Activated CD8-positive, alpha-beta T cell treated with anti-CD3 and anti-CD28 coated beads, Interleukin-2, amount 10 ng/mL, durations not matched to agents 7 days and 5 days (primary cell): ENCODE measurements at regions not wholly inside any gene's neighbourhood (a gene's known extent, or its start where the extent isn't known, plus 50 kb on each side); places are given as distances from the start of the nearest gene placed in this dataset.
"Not testable (repeated sequence)": the region's sequence is repeated elsewhere in the genome, so short reads cannot be mapped to it uniquely, and the experiment has no call there.

Experiments
- ATAC-seq: fragments of 150-1000 bp; cut with Tn5 transposase; one replicate; pipeline ENCODE4 v1.10.0; 2021; ENCODE audit warnings: moderate library complexity
- CTCF ChIA-PET: fragments of 350-600 bp; sonication (Branson Sonifier 250); formaldehyde crosslinking; loops from one replicate; lab custom pipeline; 2021; ENCODE audit warnings: antibody characterized with exemption; lab: Charles Lee
- POLR2A ChIA-PET: fragments of 350-600 bp; sonication (Branson Sonifier 250); formaldehyde crosslinking; loops from one replicate; lab custom pipeline; 2021; ENCODE audit warnings: antibody characterized with exemption; lab: Charles Lee
- DNase-seq: peaks from one replicate; pipeline ENCODE4 v3.0.0-alpha.2; 2020
- H3K27ac Mint-ChIP-seq: one replicate; pipeline ENCODE4 v1.8.0; 2021; ENCODE audit warnings: mild to moderate bottlenecking, mixed read lengths
- H3K27me3 Mint-ChIP-seq: one replicate; pipeline ENCODE4 v1.8.0; 2021; ENCODE audit warnings: low read depth, mixed read lengths
- H3K36me3 Mint-ChIP-seq: one replicate; pipeline ENCODE4 v1.8.0; 2021; ENCODE audit warnings: low read depth, mixed read lengths
- H3K4me1 Mint-ChIP-seq: one replicate; pipeline ENCODE4 v1.8.0; 2021; ENCODE audit warnings: low read depth, mixed read lengths
- H3K4me3 Mint-ChIP-seq: one replicate; pipeline ENCODE4 v1.8.0; 2021; ENCODE audit warnings: mild to moderate bottlenecking, mixed read lengths
- H3K9me3 Mint-ChIP-seq: one replicate; pipeline ENCODE4 v1.8.0; 2022; ENCODE audit warnings: mixed read lengths; ENCODE audit not compliant: insufficient read depth

GRCh38 chr17:55925440-55925839 is 174.6 kb downstream of the PCTP start:
- Mint-ChIP-seq H3K27ac (no peak overlapping the region), H3K9me3 (peaks cover 5% of the 10 kb centered on the region), H3K4me1 (peaks cover 14% of the 10 kb centered on the region), H3K36me3 (peaks cover 3% of the 10 kb centered on the region), H3K27me3 (no peaks in the 10 kb centered on the region), H3K4me3 (no peak overlapping the region)
- ChIA-PET CTCF (no interaction called here), POLR2A (no interaction called here)
- DNase-seq, result no peak
- no peak for ATAC-seq

GRCh38 chr17:55926276-55926990 is 175.6 kb downstream of the PCTP start:
- Mint-ChIP-seq H3K4me3 (no peak overlapping the region), H3K4me1 (peaks cover 14% of the 10 kb centered on the region), H3K27me3 (no peaks in the 10 kb centered on the region), H3K36me3 (peaks cover 3% of the 10 kb centered on the region), H3K9me3 (peaks cover 5% of the 10 kb centered on the region), H3K27ac (no peak overlapping the region)
- peak; percentile 58 for ATAC-seq
- ChIA-PET POLR2A (no interaction called here), CTCF (no interaction called here)
- peak; percentile 22 for DNase-seq

- ATAC-seq (no peak), DNase-seq (no peak)
- Mint-ChIP-seq H3K4me1 (peaks cover 12% of the 10 kb centered on the region), H3K4me3 (no peak overlapping the region), H3K9me3 (peaks cover 2% of the 10 kb centered on the region), H3K36me3 (peaks cover 2% of the 10 kb centered on the region), H3K27me3 (no peaks in the 10 kb centered on the region), H3K27ac (no peak overlapping the region)
- POLR2A ChIA-PET, result no interaction called here
- CTCF ChIA-PET, result no interaction called here
Measured at GRCh38 chr17:55930291-55930809, 179.5 kb downstream of the PCTP start.

- ATAC-seq (no peak), DNase-seq (no peak)
- no peaks in the 10 kb centered on the region for H3K9me3 Mint-ChIP-seq
- H3K27me3 Mint-ChIP-seq, result no peaks in the 10 kb centered on the region
- POLR2A ChIA-PET, result no interaction called here
- H3K4me1 Mint-ChIP-seq, result peaks cover 3% of the 10 kb centered on the region
- no peak overlapping the region for H3K27ac Mint-ChIP-seq
- H3K36me3 Mint-ChIP-seq, result no peaks in the 10 kb centered on the region
- CTCF ChIA-PET, result no interaction called here
- H3K4me3 Mint-ChIP-seq, result no peak overlapping the region
Measured at GRCh38 chr17:55931446-55931845, 180.6 kb downstream of the PCTP start.

- H3K9me3 Mint-ChIP-seq, result no peaks in the 10 kb centered on the region
- H3K27me3 Mint-ChIP-seq, result peaks cover 2% of the 10 kb centered on the region
- DNase-seq (no peak), ATAC-seq (no peak)
- no peaks in the 10 kb centered on the region for H3K4me1 Mint-ChIP-seq
- no peak overlapping the region for H3K4me3 Mint-ChIP-seq
- no peaks in the 10 kb centered on the region for H3K36me3 Mint-ChIP-seq
- POLR2A ChIA-PET, result interaction anchor here (0.7 kb wide), 1 partner anchor 11 kb away, joined by 3 read pairs; no protein-coding TSS in a partner anchor
- CTCF ChIA-PET, result no interaction called here
- H3K27ac Mint-ChIP-seq, result no peak overlapping the region
Measured at GRCh38 chr17:55932973-55933372, 182.1 kb downstream of the PCTP start.

- POLR2A ChIA-PET, CTCF ChIA-PET, H3K27me3 Mint-ChIP-seq, H3K9me3 Mint-ChIP-seq, DNase-seq, H3K4me3 Mint-ChIP-seq, ATAC-seq, H3K36me3 Mint-ChIP-seq, H3K27ac Mint-ChIP-seq, H3K4me1 Mint-ChIP-seq: not testable (repeated sequence)
Measured at GRCh38 chr17:55939181-55939810, 188.4 kb downstream of the PCTP start.

GRCh38 chr17:55959756-55960155 is 193.5 kb upstream of the ANKFN1 start:
- Mint-ChIP-seq H3K27ac (no peak overlapping the region), H3K36me3 (no peaks in the 10 kb centered on the region), H3K4me1 (peaks cover 11% of the 10 kb centered on the region), H3K27me3 (peaks cover 6% of the 10 kb centered on the region), H3K4me3 (no peak overlapping the region), H3K9me3 (no peaks in the 10 kb centered on the region)
- DNase-seq (no peak), ATAC-seq (no peak)
- POLR2A ChIA-PET, result no interaction called here
- CTCF ChIA-PET, result no interaction called here

GRCh38 chr17:55961386-55961785 is 191.9 kb upstream of the ANKFN1 start:
- DNase-seq (no peak), ATAC-seq (no peak)
- no peaks in the 10 kb centered on the region for H3K9me3 Mint-ChIP-seq
- H3K4me1 Mint-ChIP-seq, result peaks cover 11% of the 10 kb centered on the region
- no peak overlapping the region for H3K4me3 Mint-ChIP-seq
- H3K36me3 Mint-ChIP-seq, result no peaks in the 10 kb centered on the region
- peaks cover 6% of the 10 kb centered on the region for H3K27me3 Mint-ChIP-seq
- ChIA-PET CTCF (no interaction called here), POLR2A (no interaction called here)
- no peak overlapping the region for H3K27ac Mint-ChIP-seq

- ATAC-seq, result no peak
- no peak for DNase-seq
- Mint-ChIP-seq H3K27ac (no peak overlapping the region), H3K4me3 (no peak overlapping the region), H3K4me1 (peaks cover 11% of the 10 kb centered on the region), H3K9me3 (no peaks in the 10 kb centered on the region), H3K27me3 (peaks cover 6% of the 10 kb centered on the region), H3K36me3 (no peaks in the 10 kb centered on the region)
- POLR2A ChIA-PET, result no interaction called here
- CTCF ChIA-PET, result no interaction called here
Measured at GRCh38 chr17:55962951-55963401, 190.3 kb upstream of the ANKFN1 start.

- H3K4me1 Mint-ChIP-seq, result peaks cover 11% of the 10 kb centered on the region
- ChIA-PET CTCF (no interaction called here), POLR2A (interaction anchor here (0.6 kb wide), 1 partner anchor 1142 kb away, joined by 3 read pairs; no protein-coding TSS in a partner anchor)
Measured at GRCh38 chr17:55964191-55964590, 189.1 kb upstream of the ANKFN1 start.

GRCh38 chr17:55965051-55965450 is 188.2 kb upstream of the ANKFN1 start:
- Mint-ChIP-seq H3K4me1 (peaks cover 5% of the 10 kb centered on the region), H3K9me3 (no peaks in the 10 kb centered on the region), H3K4me3 (no peak overlapping the region), H3K36me3 (no peaks in the 10 kb centered on the region), H3K27ac (no peak overlapping the region), H3K27me3 (no peaks in the 10 kb centered on the region)
- CTCF ChIA-PET, result no interaction called here
- DNase-seq (no peak), ATAC-seq (no peak)
- POLR2A ChIA-PET, result no interaction called here

More at GRCh38 chr17:55964191-55964590, 189.1 kb upstream of the ANKFN1 start:
- no peaks in the 10 kb centered on the region for H3K27me3 Mint-ChIP-seq
- no peaks in the 10 kb centered on the region for H3K9me3 Mint-ChIP-seq
- ATAC-seq (no peak), DNase-seq (no peak)
- H3K36me3 Mint-ChIP-seq, result no peaks in the 10 kb centered on the region
- no peak overlapping the region for H3K27ac Mint-ChIP-seq
- no peak overlapping the region for H3K4me3 Mint-ChIP-seq

- no peaks in the 10 kb centered on the region for H3K27me3 Mint-ChIP-seq
- CTCF ChIA-PET, result no interaction called here
- no peaks in the 10 kb centered on the region for H3K9me3 Mint-ChIP-seq
- no peaks in the 10 kb centered on the region for H3K4me1 Mint-ChIP-seq
- no peak overlapping the region for H3K4me3 Mint-ChIP-seq
- no peak for ATAC-seq
- no peaks in the 10 kb centered on the region for H3K36me3 Mint-ChIP-seq
- no peak for DNase-seq
- POLR2A ChIA-PET, result no interaction called here
- no peak overlapping the region for H3K27ac Mint-ChIP-seq
Measured at GRCh38 chr17:55969562-55970324, 183.5 kb upstream of the ANKFN1 start.
